Keratinocyte (primary cell): ENCODE measurements at regions not wholly inside any gene's neighbourhood (a gene's known extent, or its start where the extent isn't known, plus 50 kb on each side); places are given as distances from the start of the nearest gene placed in this dataset.

ENCODE experiments used
- EZH2 ChIP-seq: IDR thresholded peaks from one replicate; pipeline ENCODE4 v1.6.1; 2012; ENCODE audit warnings: inconsistent platforms, mild to moderate bottlenecking, low read length, moderate library complexity
- TF ChIP-seq, protein P1 (sequence below), 3 experiments: IDR thresholded peaks in 1 of 3; conservative IDR thresholded peaks in 1 of 3; optimal IDR thresholded peaks in 1 of 3; 2 replicates in 2 of 3; 3 replicates in 1 of 3; pipeline versions ENCODE3 to v1.5.1; 2011; ENCODE audit warnings: low read length in 3 of 3, mild to moderate bottlenecking in 3 of 3, moderate library complexity in 2 of 3, control low read depth in 1 of 3, inconsistent platforms in 1 of 3; ENCODE audit not compliant: insufficient read depth in 2 of 3; ENCODE audit errors: extremely low read depth in 1 of 3

DNA sequence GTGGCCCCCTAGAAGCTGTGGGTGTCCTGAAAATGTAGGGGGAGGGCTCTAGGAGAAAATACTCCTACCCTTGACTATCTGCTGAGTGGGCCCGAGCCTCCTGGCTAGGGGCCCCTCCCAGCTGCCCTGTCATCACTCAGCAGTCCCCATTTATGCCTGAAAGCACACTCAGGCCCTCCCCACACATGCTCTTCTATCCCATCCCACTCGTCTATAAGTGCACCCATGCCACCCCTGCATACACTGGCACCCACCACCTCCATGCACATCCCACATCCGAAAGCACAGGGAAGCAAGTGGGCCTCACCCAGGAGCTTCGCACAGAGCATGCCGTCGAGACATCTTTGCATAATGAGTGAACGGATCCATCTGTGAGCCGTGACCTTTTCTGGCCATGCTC, 80.4 kb upstream of the POU3F1 start:
- TF ChIP-seq, protein P1, sequence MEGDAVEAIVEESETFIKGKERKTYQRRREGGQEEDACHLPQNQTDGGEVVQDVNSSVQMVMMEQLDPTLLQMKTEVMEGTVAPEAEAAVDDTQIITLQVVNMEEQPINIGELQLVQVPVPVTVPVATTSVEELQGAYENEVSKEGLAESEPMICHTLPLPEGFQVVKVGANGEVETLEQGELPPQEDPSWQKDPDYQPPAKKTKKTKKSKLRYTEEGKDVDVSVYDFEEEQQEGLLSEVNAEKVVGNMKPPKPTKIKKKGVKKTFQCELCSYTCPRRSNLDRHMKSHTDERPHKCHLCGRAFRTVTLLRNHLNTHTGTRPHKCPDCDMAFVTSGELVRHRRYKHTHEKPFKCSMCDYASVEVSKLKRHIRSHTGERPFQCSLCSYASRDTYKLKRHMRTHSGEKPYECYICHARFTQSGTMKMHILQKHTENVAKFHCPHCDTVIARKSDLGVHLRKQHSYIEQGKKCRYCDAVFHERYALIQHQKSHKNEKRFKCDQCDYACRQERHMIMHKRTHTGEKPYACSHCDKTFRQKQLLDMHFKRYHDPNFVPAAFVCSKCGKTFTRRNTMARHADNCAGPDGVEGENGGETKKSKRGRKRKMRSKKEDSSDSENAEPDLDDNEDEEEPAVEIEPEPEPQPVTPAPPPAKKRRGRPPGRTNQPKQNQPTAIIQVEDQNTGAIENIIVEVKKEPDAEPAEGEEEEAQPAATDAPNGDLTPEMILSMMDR (optimal IDR thresholded peaks at IDR 0.05 in 1 of 3, IDR thresholded peaks at IDR 0.05 in 1 of 3, conservative IDR thresholded peaks at IDR 0.05 in 1 of 3; ENCODE audit: extremely low read depth in 1 of 3, insufficient read depth in 2 of 3, low read length in 3 of 3), result no peak
- TF ChIP-seq EZH2, result no peak
